Forelimb muscle (tissue), 1 donor: ENCODE measurements at regions not wholly inside any gene's neighbourhood (a gene's known extent, or its start where the extent isn't known, plus 50 kb on each side); places are given as distances from the start of the nearest gene placed in this dataset.

Experiments used
- DNase-seq: peaks from one replicate; pipeline ENCODE4 v3.0.0-alpha.2; 2013; ENCODE audit warnings: low read depth

DNA sequence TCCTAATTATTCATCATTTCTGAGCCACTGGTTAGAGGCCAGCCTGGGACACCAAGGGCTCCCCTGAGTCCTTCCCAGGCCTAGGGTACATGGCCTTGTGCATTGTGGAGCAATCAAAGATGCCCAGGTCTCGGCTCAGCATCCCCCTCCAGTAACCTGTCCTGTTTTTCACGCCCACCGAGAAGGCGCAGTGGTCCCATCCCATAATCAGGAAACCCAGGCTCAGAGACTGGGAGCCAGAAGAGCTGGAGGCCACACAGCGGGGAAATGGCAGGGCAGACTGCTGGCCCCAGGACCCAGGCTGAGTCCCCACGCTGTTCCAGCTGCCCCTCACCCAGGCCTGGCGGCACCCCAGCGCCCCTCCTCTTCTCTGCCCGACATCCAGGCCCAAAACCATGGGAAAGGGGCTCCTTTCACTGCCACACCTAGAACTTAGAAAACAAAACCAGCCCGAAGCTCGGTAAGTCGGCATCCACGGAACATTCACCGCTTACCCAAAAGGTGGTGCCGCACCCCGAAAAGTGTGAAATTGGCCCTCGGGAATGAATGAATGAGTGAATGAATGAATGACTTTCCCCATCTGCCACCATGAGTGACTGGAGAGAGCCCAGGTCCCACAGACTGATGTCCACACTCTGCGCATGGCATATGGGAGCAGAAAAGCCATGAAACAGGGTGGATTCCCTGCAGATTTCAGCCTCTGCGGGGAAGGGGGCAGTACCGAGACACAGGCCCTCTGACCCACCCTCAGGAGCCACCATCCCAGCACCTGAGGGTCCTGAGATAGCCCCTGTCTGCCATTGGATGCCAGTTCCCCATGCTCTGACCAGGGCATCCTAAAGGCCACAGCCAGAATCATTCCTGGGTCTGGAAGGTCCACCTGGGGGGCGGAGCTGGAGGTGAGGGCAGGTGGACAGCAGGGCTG is 132.5 kb downstream of the OLFM1 start:
- no peak for DNase-seq

DNA sequence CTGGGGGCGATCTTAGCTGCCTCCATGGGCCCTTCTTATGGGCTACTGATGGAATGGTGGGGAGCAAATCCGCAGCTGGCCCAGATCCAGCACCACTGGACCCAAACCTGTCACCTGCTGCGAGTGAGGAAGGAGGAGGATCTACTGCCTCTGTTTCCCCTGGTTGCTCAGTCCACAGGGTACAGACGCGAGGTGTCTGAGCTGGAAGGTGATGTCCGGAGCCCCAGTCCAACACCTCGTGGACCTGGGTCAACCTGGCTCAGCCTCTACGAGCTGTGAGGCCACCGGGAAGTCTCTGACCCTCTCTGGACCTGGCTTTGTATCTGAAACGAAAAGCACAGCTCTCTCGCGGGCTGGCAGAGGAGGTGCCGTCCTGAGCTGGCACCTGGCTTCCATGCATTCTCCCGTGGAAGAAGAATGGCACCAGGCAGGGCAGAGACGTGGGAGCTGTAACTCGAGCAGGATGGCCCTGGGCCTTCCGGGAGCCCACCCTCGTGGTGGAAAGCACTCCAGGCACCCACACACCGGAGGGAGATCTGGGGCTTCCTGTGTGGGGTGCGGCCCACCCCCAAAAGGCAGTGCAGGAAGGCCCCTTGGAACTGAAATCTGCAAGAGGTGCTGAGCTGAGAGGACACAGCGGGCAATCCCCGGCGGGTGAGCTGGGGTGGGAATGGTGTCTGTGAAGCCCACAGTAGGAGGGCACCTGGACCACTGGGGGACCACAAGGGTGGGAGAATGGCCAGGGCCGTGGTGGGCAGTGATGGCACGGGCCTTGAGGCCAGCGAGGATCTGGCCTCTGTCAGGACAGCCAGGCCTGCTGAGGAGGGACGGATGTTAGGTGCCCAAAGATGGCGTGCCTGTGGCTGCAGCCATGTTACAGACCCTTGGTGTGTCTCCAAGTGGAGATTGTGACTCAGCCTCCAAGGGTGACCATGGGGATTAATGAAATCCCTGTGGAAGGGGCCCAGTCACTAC is 133.4 kb downstream of the OLFM1 start:
- DNase-seq = no peak

DNA sequence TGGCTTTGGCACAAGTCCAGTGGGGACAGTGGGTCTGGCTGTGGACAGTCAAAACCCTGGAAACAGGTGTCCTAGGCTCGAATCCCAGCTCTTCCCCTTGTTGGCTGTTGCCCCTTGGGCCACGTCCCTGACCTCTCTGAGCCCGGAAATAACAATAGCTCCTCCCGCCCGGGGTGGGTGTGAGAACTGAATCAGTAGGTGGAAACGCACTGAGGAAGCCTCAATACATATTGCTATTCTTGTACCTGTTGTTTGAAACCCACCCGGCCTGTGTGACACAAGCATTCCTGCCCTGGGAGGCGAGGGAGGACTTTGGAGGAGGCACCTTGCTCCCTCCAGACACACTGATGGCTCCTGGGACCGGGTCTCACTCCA is 134.1 kb downstream of the OLFM1 start:
- DNase-seq = no peak

DNA sequence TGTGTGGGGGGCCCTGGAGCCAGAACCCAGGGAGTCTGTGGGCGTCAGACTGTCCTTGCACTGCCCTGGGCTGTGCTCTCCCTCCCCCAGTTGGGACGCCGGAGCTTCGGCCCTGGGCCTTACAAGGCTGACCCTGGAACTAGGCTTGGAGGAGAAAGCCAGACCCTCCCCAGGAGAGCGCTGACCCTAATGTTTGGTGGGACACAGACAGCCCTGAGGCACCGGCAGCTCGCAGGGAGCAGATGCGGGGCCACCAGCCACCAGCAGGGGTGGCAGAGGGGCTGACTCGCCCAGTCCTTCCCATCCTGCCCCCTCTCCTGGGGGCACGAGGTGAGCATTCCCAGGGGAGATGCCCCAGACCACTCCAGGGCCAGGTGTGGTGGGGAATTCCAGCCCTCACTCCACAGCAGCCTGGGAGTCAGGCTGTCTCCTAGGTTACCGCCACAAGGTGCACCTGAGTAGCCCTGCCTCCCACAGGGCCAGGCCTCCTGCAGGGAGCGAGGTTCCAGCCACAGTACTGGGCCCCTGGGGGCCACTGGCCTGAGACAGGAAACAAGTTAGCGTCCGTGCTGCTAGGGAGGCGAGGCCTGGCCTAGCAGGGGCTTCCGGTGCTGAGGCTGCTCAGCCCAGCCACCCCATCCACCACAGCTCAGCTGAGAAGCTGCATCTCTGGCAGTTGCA is 134.6 kb downstream of the OLFM1 start:
- DNase-seq = no peak

DNA sequence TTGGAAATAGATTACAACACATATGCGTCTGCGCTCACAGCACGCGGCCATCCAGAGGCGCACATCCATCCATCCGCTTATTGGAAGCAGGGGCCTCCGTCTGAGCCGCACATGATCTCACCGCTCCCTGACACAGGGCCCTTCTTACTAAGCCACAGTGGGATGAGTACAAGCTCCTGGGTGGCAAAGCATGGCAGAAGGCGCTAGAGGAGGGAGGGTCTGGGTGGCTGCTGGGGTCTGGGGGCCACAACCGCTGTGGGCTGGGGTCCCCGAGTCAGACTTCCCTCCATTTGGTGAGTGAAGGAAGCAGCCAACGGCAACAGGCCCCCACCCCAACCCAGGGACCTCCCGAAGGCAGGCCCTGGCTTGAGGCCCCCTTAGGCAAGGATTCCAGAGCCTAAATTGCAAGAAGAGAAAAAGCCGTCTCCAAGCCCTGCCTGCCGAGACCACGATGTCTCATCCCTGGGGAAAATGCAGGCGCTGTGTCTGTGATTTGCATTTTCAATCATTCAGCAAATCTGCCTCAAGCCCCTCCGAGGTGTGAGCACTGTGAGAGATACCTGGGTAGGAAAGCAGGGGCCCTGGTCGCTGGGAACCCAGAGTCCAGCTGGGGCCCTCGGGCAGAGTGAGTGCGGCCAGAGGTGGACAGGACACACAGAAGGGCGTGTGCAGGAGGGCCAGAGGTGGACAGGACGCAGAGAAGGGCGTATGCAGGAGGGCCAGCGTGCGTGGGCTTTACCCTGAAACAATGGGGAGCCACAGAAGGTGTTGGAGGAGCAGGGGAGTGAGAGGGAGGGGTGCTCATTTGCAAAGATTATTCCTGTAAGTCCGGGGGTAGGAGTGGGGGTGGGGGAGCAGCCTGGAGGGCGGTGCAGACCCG is 135.7 kb downstream of the OLFM1 start:
- no peak for DNase-seq

DNA sequence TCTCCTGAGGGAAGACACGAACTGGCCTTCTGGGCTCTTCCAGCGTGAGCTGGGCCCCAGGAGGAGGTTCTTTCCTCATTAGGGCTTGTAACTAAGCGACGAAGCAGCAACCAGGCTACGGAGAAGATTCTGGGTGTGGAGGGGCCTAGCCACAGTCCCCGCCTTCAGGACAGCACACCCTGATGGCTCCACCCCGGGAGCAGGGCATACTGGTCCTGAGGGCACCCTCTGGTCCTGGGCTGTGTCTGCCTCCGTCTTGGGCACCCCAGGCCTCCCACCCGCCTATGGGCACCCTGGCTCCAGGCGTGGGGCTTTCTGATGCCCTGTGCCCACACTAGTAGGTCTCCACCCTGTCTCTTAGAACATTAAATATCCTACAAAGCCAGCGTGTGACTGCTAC is 136.4 kb downstream of the OLFM1 start:
- no peak for DNase-seq

DNA sequence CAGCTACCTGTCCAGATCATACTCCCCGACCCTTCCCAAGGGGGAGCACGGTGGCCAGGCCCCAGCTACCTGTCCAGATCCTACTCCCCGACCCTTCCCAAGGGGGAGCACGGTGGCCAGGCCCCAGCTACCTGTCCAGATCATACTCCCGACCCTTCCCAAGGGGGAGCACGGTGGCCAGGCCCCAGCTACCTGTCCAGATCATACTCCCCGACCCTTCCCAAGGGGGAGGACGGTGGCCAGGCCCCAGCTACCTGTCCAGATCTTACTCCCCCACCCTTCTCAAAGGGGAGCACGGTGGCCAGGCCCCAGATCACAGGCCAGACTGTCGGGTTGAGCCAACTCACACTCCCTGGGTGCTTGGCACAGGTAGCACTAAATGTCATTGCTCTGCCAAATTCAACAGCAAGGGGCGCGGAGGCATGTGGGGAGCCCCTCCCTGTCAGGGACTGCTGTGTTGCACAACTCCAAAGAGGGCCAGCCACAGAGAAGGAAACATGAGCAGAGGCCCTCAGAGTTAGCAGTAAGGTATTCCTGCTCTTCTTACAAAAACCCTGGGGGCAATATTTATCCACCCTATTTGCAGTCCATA is 136.9 kb downstream of the OLFM1 start:
- DNase-seq = no peak

DNA sequence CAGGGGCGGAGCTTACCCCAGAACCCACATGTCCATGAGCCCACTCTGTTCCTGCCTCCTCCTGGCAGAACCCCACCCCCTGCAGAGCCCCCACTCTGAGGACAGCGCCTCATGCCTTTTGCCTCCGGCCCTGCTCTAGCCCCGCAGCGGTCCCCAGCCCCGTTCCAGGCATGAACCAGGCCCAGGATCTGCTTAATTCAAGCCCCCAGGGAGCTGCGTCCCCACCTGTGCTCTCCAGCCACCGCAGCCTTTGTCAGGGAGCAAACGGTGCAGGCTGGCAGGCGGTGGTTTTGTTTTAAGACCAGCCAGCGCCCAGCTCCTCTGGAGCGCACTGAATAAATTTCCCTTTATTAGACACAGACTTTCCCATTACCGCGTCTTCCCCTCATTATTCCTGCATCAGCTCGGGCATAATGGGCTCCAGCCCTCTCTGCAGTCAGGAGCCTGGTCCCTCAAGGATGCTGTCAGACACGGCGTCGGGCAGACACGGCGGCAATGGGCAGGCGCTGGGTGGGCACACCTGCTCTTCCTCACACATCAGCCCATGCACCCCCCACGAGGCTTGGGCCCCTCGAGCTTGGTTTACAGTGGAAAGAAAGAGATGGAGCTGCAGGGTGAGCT is 137.6 kb downstream of the OLFM1 start:
- no peak for DNase-seq

DNA sequence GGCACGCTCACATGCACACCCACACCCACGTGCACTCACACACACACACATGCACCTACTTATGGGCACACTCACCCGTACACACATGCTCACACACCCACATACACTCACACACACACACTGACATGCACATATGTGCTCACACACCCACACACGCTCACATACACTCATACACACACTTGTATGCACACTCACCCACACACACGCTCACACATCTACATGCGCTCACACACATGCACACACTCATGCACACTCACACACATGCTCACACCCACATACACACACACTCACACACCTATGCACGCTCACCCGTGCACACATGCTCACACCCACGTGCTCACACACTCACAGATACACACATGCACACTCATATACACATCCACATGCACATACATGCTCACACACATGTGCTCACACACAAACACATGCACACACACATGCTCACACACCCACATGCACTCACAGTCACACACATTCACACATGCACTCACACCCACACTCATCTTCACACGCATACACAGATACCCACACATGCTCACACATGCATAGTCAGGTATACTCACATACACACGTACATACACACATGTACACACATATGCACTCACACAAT is 138.3 kb downstream of the OLFM1 start:
- DNase-seq = no peak

DNA sequence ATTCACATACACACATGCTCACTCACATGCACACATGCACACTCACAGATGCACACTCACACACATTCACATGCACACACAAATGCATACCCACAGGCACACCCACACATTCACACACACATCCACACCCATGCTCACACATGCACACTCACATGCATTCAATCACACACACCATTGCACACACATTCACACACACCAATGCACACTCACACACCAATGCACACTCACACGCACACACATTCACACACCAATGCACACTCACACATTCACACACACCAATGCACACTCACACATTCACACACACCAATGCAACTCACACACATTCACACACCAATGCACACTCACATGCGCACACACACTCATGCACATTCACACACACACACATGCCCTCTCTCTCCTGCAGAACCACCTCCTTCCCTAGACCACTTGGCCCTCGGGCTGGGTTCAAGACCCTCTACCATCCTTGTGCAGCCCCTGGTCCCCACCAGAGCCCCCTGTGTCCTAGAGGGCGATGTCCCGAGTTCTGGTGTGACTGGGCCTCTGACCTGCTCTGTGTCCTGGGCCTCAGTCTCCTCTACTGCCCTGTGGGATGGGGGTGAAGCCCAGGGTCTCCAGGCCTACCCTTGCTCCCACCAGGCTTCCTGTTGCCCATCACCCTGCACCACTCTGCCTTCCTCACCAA is 139.0 kb downstream of the OLFM1 start:
- DNase-seq = no peak

DNA sequence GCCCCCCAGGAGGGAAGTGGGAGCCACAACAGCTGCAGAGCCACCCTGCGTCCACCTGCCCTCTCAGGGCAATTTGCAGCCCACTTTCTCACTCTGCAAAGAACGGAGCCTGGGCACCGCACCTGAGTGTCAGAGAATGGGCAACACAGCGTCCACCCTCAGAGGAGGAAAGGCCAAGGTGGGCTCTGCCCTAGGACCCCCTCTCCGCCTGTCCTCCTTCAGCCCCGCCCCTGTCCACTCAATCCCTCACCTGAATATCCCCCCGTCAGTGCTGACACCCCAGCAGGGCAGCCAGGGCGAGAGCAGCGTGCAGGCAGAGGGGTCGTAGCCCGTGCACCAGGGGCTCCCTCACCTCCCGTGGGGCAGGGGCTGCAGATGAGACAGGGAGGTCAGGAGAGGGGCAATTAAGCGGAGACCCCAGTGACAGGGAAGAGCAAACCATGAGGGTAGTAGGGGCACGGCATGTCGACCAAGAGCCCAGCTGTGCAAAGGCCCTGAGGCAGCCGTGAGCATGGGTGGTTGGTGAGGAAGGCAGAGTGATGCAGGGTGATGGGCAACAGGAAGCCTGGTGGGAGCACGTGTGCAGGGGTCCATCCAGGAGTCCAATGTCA is 140.3 kb downstream of the OLFM1 start:
- DNase-seq = no peak

DNA sequence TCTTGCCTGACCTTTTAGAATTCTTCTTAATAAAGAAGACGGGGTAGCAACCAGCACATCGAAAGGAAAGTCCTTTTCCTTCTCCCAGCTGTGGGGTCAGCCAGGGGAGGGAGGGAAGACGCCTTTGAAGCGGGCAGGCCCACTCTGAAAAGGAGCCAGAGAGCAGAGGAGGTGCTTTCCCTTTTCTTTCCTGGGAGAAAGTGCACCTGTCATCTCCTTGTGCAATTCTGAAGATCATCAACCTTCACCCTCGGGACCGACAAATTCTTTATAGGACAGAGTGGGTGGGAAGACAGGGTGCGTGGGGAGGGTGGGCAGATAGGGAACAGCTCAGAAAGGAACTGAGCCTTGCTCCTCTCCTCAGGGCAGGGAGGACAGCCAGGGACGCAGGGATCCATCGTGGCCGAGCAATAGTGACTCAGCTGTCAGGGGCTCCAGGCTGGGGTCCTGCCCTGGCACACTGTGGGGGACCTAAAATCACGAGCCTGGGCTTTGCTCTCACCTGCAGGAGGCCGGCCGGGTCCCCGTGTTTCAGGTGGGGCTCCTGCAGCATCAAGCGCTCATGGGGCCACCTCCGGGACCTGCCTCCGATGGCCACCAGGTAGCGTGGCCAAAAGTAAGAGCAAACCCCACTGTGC is 141.0 kb downstream of the OLFM1 start:
- no peak for DNase-seq

DNA sequence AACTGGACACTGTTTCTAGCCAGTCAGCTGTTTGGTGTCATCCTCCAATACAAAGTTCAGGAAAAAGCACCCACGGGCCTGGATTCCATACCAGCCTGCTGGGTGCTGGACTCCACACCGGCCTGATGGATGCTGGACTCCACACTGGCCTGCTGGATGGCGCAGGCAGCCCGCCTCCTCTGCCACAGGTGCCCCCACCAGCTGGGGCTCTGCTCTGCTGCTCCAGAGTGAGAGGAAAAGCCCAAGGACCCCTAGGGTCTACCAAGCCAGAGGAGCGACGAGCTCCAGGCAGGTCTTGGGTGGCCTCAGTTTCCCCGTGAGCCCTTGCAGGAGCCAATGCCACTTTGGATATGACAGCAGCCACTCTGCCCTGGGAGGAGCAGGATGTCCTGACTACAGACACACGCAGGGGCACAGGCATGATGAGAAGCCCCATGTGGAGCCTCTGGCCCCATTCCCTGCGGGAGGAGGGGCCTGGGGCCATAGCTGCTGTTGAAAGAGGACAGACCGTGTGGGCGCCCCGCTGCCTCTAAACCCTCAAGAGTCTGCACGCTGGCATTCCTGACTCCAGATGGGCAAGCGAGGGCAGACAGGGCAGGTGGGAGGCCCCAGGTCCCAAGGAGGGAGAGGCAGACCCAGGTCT is 141.6 kb downstream of the OLFM1 start:
- DNase-seq = no peak

DNA sequence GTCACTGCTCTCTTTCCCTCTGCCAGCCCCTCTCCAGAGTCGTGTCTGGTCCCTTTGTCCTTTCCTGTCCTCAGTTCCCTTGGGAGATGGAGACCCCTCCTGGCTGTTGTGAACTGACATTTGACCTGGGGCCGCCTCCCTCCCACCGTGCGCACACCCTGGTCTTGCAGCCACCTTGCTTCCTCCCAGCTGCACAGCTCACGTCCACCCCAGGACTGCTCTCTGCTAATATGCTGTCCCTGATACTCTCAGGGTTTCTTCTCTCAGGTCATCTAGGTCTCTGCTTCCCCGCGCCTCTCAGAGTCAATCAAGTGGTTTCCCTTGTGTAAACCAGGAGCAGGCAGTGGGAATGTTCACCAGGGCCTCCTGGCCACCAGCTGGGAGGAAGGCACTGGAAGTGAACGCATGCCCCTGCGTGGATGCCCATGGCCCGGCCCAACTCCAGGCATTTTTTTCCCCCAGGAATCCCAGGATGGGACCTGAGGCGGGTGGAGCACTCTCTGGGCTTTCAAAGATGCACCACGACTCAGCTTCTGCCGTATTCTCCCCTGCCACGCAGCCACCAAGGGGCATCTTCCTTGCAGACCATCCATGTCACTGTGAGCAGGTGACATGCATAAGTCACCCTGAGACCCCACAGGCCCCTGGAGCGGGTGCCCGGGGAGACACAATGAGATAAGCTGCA is 142.4 kb downstream of the OLFM1 start:
- DNase-seq = no peak

DNA sequence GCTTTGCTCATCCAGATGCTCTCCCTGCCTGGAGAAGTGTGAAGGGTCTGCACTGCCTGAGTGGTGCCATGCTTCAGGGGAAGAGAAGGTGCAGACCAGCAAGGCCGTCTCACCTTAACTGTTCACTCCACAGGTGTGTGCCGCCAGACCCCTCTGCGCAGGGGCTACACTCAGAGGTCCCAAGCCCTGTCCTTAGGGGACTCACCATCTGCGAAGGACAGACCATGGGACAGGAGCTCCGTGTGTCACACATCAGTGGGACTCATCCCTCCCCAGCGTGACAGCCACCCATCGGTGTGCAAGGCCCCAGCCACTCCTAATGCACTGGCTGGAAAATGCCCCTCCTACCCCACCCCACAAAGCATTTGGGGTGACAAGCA is 142.9 kb downstream of the OLFM1 start:
- no peak for DNase-seq

DNA sequence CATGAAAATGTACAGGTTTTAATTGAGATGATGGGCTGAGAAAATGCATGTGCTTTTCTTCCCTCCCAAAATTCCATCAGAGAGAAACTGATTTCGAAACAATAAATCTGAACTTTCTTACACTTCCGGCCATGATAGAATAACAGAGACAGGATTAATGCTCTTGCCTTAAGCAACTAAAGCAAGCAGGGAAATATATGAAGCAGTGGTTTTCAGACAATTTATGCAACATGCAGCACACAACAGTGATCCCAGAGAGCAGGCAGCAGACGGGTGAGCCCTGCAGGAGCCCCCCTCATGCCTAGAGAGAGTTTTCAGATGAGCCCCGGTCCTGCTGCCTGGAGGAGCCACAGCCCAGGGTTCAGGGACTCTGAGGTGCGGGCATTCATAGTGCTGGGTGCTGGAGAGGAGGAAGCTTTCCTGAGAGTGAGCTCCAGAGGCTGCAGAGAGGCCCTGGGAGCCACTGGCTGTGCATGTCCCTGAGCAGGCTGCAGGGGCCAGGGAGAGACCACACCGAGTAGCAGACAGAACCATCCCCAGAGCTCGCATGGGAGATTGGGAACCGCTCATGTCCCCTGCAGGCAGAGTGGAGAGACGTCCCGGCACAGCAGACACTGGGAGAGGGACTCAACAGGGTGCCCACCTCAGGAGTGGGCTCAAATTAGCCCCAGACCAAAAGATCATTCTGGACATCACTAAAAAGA is 143.5 kb downstream of the OLFM1 start:
- no peak for DNase-seq
